GM12878 (cell line): ENCODE measurements at regions not wholly inside any gene's neighbourhood (a gene's known extent, or its start where the extent isn't known, plus 50 kb on each side); places are given as distances from the start of the nearest gene placed in this dataset.

Experiments used
- CTCF ChIP-seq, 3 experiments: IDR thresholded peaks in 2 of 3; conservative IDR thresholded peaks in 1 of 3; 2 replicates each; pipeline ENCODE4 v1.5.1; 2011; ENCODE audit warnings: low read depth in 3 of 3, low read length in 3 of 3, mild to moderate bottlenecking in 3 of 3, control low read depth in 2 of 3, moderate library complexity in 2 of 3, inconsistent platforms in 1 of 3, mixed read lengths in 1 of 3; ENCODE audit not compliant: control insufficient read depth in 2 of 3, insufficient read depth in 1 of 3; ENCODE audit errors: extremely low read depth in 1 of 3
- MTA3 ChIP-seq: IDR thresholded peaks from 2 replicates; pipeline ENCODE4 v1.6.1; 2012; ENCODE audit warnings: low read length, inconsistent platforms, borderline replicate concordance
- POLR2A ChIP-seq: IDR thresholded peaks from 2 replicates; pipeline ENCODE4 v1.6.1; 2011; ENCODE audit warnings: low read depth, mild to moderate bottlenecking, low read length
- RAD51 ChIP-seq: fragments of 450-650 bp; IDR thresholded peaks from 2 replicates; pipeline ENCODE4 v1.6.1; 2016; ENCODE audit warnings: moderate library complexity, mild to moderate bottlenecking, inconsistent platforms

GRCh38 chr17:77489893-77490255 lies 349.1 kb downstream of the SEC14L1 start:
- no peak for TF ChIP-seq CTCF (IDR thresholded peaks at IDR 0.05 in 2 of 3, conservative IDR thresholded peaks at IDR 0.05 in 1 of 3; ENCODE audit: control insufficient read depth in 2 of 3, extremely low read depth in 1 of 3, insufficient read depth in 1 of 3, low read depth in 3 of 3, low read length in 3 of 3)
- TF ChIP-seq MTA3: no peak
- TF ChIP-seq RAD51: no peak
- no peak for TF ChIP-seq POLR2A
